HEK293T (cell line): ENCODE measurements at regions not wholly inside any gene's neighbourhood (a gene's known extent, or its start where the extent isn't known, plus 50 kb on each side); places are given as distances from the start of the nearest gene placed in this dataset.

Experiments used
- CTCF ChIA-PET: fragments of 350-600 bp; formaldehyde crosslinking; extraction: SDS; loops from one replicate; lab custom pipeline; 2021; ENCODE audit warnings: antibody characterized with exemption, inconsistent platforms; lab: Yijun Ruan, JAX
- POLR2A ChIA-PET: fragments of 350-600 bp; formaldehyde crosslinking; extraction: SDS; loops from one replicate; lab custom pipeline; 2020; ENCODE audit warnings: antibody characterized with exemption, inconsistent platforms; lab: Yijun Ruan, JAX
- DNase-seq: peaks from one replicate; pipeline ENCODE4 v3.0.0; 2012; ENCODE audit warnings: mixed read lengths; ENCODE audit errors: extremely low spot score
- ARNT ChIP-seq: fragments of 450-650 bp; IDR thresholded peaks from 2 replicates; pipeline ENCODE4 v1.6.1; 2017; ENCODE audit warnings: mild to moderate bottlenecking
- BHLHE40 ChIP-seq: fragments of 450-650 bp; IDR thresholded peaks from 2 replicates; pipeline ENCODE4 v1.6.1; 2016; ENCODE audit warnings: mild to moderate bottlenecking, moderate library complexity, borderline replicate concordance
- CTBP1 ChIP-seq: fragments of 450-650 bp; IDR thresholded peaks from 2 replicates; pipeline ENCODE4 v1.6.1; 2016; ENCODE audit warnings: borderline replicate concordance
- ELF4 ChIP-seq: fragments of 450-650 bp; IDR thresholded peaks from 2 replicates; pipeline ENCODE4 v1.6.1; 2017; ENCODE audit warnings: antibody characterized with exemption
- FOXA1 ChIP-seq: fragments of 450-650 bp; IDR thresholded peaks from 2 replicates; pipeline ENCODE4 v1.6.1; 2016; ENCODE audit warnings: mild to moderate bottlenecking
- FOXK2 ChIP-seq: fragments of 450-650 bp; IDR thresholded peaks from 2 replicates; pipeline ENCODE4 v1.6.1; 2016; ENCODE audit warnings: mild to moderate bottlenecking
- FOXM1 ChIP-seq: fragments of 450-650 bp; IDR thresholded peaks from 2 replicates; pipeline ENCODE4 v1.6.1; 2017; ENCODE audit warnings: mild to moderate bottlenecking, borderline replicate concordance
- HDGF ChIP-seq: fragments of 450-650 bp; IDR thresholded peaks from 2 replicates; pipeline ENCODE4 v1.6.1; 2017; ENCODE audit warnings: antibody characterized with exemption, borderline replicate concordance
- L3MBTL2 ChIP-seq: fragments of 450-650 bp; conservative IDR thresholded peaks from 2 replicates; pipeline ENCODE4 v1.6.1; 2016; ENCODE audit warnings: mild to moderate bottlenecking
- LEF1 ChIP-seq: fragments of 450-650 bp; IDR thresholded peaks from 2 replicates; pipeline ENCODE4 v1.6.1; 2017; ENCODE audit warnings: mild to moderate bottlenecking, borderline replicate concordance
- NFRKB ChIP-seq: fragments of 450-650 bp; IDR thresholded peaks from 2 replicates; pipeline ENCODE4 v1.6.1; 2016; ENCODE audit warnings: mild to moderate bottlenecking, moderate library complexity
- SP1 ChIP-seq: fragments of 450-650 bp; IDR thresholded peaks from 2 replicates; pipeline ENCODE4 v1.6.1; 2017
- SUZ12 ChIP-seq: fragments of 450-650 bp; IDR thresholded peaks from 2 replicates; pipeline ENCODE4 v1.6.1; 2016; ENCODE audit warnings: mild to moderate bottlenecking
- TARDBP ChIP-seq: fragments of 450-650 bp; IDR thresholded peaks from 2 replicates; pipeline ENCODE4 v1.6.1; 2016
- ZNF384 ChIP-seq: fragments of 450-650 bp; IDR thresholded peaks from 2 replicates; pipeline ENCODE4 v1.6.1; 2016
- TF ChIP-seq, protein P1 (sequence below): fragments of 450-650 bp; IDR thresholded peaks from 2 replicates; pipeline ENCODE4 v1.6.1; 2016

DNA sequence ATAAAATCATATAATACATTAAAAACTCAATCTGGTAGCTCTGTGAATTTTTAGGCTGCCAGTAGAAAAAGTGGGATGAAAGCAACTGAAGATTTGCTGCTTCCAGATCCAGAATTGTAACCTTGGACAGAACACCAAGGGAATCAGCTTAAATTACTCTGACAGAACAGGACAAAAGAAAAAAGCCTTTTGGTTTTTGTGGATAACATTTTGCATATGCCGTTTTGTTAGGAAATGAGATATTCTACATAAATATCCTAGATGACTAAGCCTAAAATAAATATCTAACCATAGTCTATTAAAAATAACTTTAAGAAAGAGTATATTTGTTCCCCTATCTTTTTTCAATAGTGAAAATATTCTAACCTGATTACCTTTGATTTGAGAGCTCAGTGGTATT is 148.7 kb upstream of the DOCK10 start:
- ChIA-PET POLR2A (no interaction called here), CTCF (no interaction called here)
- no peak for DNase-seq
- no peak for TF ChIP-seq ZNF384
- TF ChIP-seq SP1 = no peak
- TF ChIP-seq L3MBTL2 = no peak
- TF ChIP-seq HDGF = no peak
- no peak for TF ChIP-seq BHLHE40
- no peak for TF ChIP-seq ELF4
- no peak for TF ChIP-seq FOXK2
- TF ChIP-seq, protein P1, sequence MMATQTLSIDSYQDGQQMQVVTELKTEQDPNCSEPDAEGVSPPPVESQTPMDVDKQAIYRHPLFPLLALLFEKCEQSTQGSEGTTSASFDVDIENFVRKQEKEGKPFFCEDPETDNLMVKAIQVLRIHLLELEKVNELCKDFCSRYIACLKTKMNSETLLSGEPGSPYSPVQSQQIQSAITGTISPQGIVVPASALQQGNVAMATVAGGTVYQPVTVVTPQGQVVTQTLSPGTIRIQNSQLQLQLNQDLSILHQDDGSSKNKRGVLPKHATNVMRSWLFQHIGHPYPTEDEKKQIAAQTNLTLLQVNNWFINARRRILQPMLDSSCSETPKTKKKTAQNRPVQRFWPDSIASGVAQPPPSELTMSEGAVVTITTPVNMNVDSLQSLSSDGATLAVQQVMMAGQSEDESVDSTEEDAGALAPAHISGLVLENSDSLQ = no peak

DNA sequence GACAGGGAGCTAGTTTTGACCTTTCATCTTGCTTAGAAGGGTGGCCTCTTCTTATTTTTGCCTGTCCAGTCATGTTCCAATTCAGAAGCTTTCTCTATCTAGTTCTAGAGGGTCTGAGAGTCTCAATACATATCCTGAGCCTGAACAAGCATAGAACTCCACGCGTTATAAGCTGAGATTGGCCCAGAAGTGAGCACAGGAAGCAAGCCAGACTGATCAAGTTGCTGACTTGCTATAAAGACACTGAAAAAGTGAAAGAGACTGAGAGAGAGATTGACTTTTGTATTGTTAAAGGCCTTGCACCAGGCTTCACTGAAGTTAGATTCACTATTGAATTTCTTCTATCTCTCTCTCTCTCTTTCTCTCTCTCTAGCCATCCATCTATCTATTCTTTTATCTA is 142.7 kb upstream of the DOCK10 start:
- no peak for DNase-seq
- TF ChIP-seq LEF1 = no peak
- no peak for TF ChIP-seq CTBP1
- no peak for TF ChIP-seq FOXM1
- no peak for TF ChIP-seq NFRKB
- no peak for TF ChIP-seq L3MBTL2
- no peak for TF ChIP-seq FOXK2
- TF ChIP-seq, protein P1 = no peak
- no peak for TF ChIP-seq SP1
- no peak for TF ChIP-seq HDGF
- no peak for TF ChIP-seq BHLHE40
- no peak for TF ChIP-seq SUZ12
- TF ChIP-seq ZNF384 = no peak
- no peak for TF ChIP-seq TARDBP
- TF ChIP-seq ELF4 = no peak
- TF ChIP-seq FOXA1 = no peak
- no peak for TF ChIP-seq ARNT
- POLR2A ChIA-PET = no interaction called here

DNA sequence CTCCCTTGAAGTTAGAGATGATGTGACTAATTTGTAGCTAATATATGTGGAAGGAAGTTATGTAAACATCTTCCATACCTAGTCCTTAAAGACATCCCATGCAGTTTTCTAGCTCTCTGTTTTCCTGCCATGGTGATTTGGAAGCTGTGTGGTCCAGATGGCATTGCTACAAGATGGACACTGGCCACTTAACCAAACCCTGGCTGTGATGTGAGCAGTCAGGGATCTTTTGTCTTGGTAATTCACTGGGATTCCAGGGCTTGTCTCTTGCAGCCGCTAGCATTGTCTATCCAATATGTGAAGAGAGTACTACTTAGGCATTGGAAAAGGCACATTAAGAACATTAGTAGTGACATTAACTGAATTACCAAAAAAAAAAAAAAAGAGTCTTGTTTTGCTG is 139.9 kb upstream of the DOCK10 start:
- POLR2A ChIA-PET = no interaction called here
- no peak for DNase-seq
- TF ChIP-seq NFRKB = no peak
- CTCF ChIA-PET = no interaction called here

More for the DNA sequence above, 142.7 kb upstream of the DOCK10 start:
- CTCF ChIA-PET = no interaction called here

DNA sequence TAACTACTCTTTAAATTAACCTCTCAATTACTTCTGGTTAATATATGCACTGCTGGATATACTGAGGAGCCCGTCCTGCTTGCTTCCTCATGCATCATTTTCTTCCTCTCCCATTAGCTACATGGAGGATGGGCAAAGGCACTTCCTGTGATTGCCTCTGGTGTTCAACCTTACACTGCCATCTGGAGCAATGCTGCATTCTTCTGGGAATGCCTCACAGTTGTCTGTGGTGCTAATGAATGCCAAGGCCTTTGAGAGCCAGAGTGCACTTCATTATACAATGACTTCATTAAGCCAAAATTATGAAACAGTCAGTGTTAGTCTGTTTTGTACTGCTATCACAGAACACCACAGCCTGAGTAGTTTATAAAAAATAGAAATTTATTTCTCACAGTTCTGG is 134.8 kb upstream of the DOCK10 start:
- no peak for DNase-seq
- TF ChIP-seq BHLHE40 = no peak
- no peak for TF ChIP-seq FOXM1
- TF ChIP-seq NFRKB = no peak
- TF ChIP-seq FOXA1 = no peak
- TF ChIP-seq, protein P1 = no peak
- no peak for TF ChIP-seq ELF4
- no peak for TF ChIP-seq LEF1
- TF ChIP-seq SUZ12 = no peak
- no peak for TF ChIP-seq SP1
- no peak for TF ChIP-seq L3MBTL2
- no peak for TF ChIP-seq CTBP1
- TF ChIP-seq HDGF = no peak
- TF ChIP-seq FOXK2 = no peak
- TF ChIP-seq ARNT = no peak
- TF ChIP-seq ZNF384 = no peak
- CTCF ChIA-PET = no interaction called here
- POLR2A ChIA-PET = no interaction called here

DNA sequence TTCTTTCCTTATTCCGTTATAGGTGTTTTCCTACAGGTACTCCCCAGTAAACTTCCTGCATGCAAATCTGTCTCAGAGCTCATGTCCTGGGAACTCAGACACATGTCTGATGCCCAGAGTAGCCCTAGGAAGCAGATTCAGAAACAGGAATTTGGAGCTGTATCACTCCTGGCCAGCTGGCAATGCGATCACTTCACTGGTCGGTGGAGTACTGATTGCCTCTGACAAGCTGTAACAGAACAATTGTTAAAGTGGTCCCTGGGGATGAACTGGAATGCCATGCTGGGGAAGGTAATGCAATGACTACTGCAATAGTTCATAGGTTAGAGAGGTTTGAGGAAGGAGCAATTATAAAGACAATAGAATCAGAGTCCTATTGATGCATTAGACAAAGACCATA is 131.6 kb upstream of the DOCK10 start:
- TF ChIP-seq ELF4 = no peak
- no peak for TF ChIP-seq FOXK2
- TF ChIP-seq ARNT = no peak
- no peak for TF ChIP-seq SP1
- no peak for TF ChIP-seq BHLHE40
- no peak for TF ChIP-seq NFRKB
- TF ChIP-seq, protein P1 = no peak
- TF ChIP-seq FOXM1 = no peak
- TF ChIP-seq TARDBP = no peak
- TF ChIP-seq ZNF384 = no peak
- no peak for TF ChIP-seq SUZ12
- no peak for TF ChIP-seq FOXA1
- no peak for TF ChIP-seq LEF1
- no peak for TF ChIP-seq CTBP1
- TF ChIP-seq L3MBTL2 = no peak
- no peak for TF ChIP-seq HDGF
- ChIA-PET POLR2A (no interaction called here), CTCF (interaction anchor here (0.6 kb wide), 1 partner anchor 141 kb away, joined by 4 read pairs; no protein-coding TSS in a partner anchor)
- no peak for DNase-seq

DNA sequence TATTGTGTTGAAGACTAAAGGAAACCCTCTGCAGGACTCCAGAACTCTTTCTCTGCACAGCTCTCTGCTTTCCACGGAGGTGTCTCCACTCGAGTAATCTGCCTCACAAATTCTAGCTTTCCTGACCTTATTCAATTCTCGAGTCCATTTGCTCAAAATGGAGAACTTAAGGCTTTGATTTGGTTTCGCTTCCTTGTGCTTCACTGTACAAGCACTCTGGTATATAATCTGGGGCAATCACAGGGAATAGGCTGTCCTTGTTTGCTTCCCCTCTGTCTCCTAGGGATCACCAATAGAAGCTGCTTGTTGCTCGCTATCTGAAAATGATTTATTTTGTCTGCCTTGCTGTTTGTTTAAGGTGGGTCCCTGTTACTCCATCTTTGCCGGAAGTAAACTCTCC is 129.1 kb upstream of the DOCK10 start:
- ChIA-PET POLR2A (no interaction called here), CTCF (no interaction called here)
- TF ChIP-seq ZNF384 (no peak), FOXA1 (no peak), BHLHE40 (no peak), SUZ12 (no peak), TARDBP (no peak), ARNT (no peak), SP1 (no peak), ELF4 (no peak), NFRKB (no peak), LEF1 (no peak), L3MBTL2 (no peak), FOXK2 (no peak), HDGF (no peak), CTBP1 (no peak), FOXM1 (no peak)
- TF ChIP-seq, protein P1 = no peak
- DNase-seq = no peak
